Liver (tissue), 8 donors: ENCODE measurements at regions not wholly inside any gene's neighbourhood (a gene's known extent, or its start where the extent isn't known, plus 50 kb on each side); places are given as distances from the start of the nearest gene placed in this dataset.

ENCODE experiments used
- DNase-seq: peaks from one replicate; pipeline ENCODE4 v3.0.0-alpha.2; 2017; ENCODE audit warnings: low spot score
- H3K27ac ChIP-seq, 2 donors: one replicate each; pipeline ENCODE4 v1.7.0; 2013; ENCODE audit warnings: inconsistent platforms in 2 of 2, low read length in 2 of 2, control low read depth in 1 of 2, low read depth in 1 of 2, mild to moderate bottlenecking in 1 of 2
- H3K27me3 ChIP-seq, 4 donors: one replicate each; pipeline versions ENCODE4 v1.6.1 to v1.7.0; 2013; ENCODE audit warnings: low read length in 3 of 4, inconsistent platforms in 1 of 4, mild to moderate bottlenecking in 1 of 4, moderate library complexity in 1 of 4; ENCODE audit not compliant: control insufficient read depth in 4 of 4, insufficient read depth in 4 of 4
- H3K36me3 ChIP-seq, 4 donors: one replicate each; pipeline versions ENCODE4 v1.6.1 to v1.7.0; 2013; ENCODE audit warnings: low read length in 3 of 4, mild to moderate bottlenecking in 3 of 4, low read depth in 1 of 4, moderate library complexity in 1 of 4; ENCODE audit not compliant: control insufficient read depth in 4 of 4, insufficient read depth in 3 of 4
- H3K4me1 ChIP-seq, 4 donors: one replicate each; pipeline versions ENCODE4 v1.6.1 to v1.7.0; 2013; ENCODE audit warnings: low read length in 3 of 4, mild to moderate bottlenecking in 3 of 4, moderate library complexity in 1 of 4; ENCODE audit not compliant: control insufficient read depth in 4 of 4, insufficient read depth in 4 of 4
- H3K4me3 ChIP-seq, 3 donors: one replicate each; pipeline versions ENCODE4 v1.6.1 to v1.7.0; 2013; ENCODE audit warnings: low read length in 3 of 3, control low read depth in 1 of 3, low read depth in 1 of 3, mild to moderate bottlenecking in 1 of 3
- H3K9ac ChIP-seq, 2 donors: one replicate each; pipeline ENCODE4 v1.7.0; 2013; ENCODE audit warnings: low read length in 2 of 2, mild to moderate bottlenecking in 2 of 2, moderate library complexity in 2 of 2, control low read depth in 1 of 2, low read depth in 1 of 2
- H3K9me3 ChIP-seq, 4 donors: one replicate each; pipeline versions ENCODE4 v1.6.1 to v1.7.0; 2013; ENCODE audit warnings: low read length in 3 of 4; ENCODE audit not compliant: control insufficient read depth in 4 of 4
- ATF3 ChIP-seq: IDR thresholded peaks from 2 replicates; pipeline ENCODE4 v1.6.1; 2016; ENCODE audit warnings: antibody characterized with exemption
- EGR1 ChIP-seq, 2 donors: IDR thresholded peaks; 2 replicates each; pipeline ENCODE4 v1.6.1; 2016 to 2018; ENCODE audit warnings: antibody characterized with exemption in 2 of 2, low read depth in 2 of 2
- FOXA2 ChIP-seq: IDR thresholded peaks from 2 replicates; pipeline ENCODE4 v1.6.1; 2016; ENCODE audit warnings: antibody characterized with exemption
- HNF4G ChIP-seq: IDR thresholded peaks from 2 replicates; pipeline ENCODE4 v1.6.1; 2016; ENCODE audit warnings: antibody characterized with exemption
- JUND ChIP-seq, 2 donors: IDR thresholded peaks; 2 replicates each; pipeline ENCODE4 v1.6.1; 2016; ENCODE audit warnings: antibody characterized with exemption in 2 of 2
- NR2F2 ChIP-seq: IDR thresholded peaks from 2 replicates; pipeline ENCODE4 v1.6.1; 2016; ENCODE audit warnings: antibody characterized with exemption
- RAD21 ChIP-seq, 2 donors: IDR thresholded peaks; 2 replicates each; pipeline ENCODE4 v1.6.1; 2016; ENCODE audit warnings: antibody characterized with exemption in 2 of 2, mild to moderate bottlenecking in 2 of 2
- RXRA ChIP-seq, 2 donors: IDR thresholded peaks; 2 replicates each; pipeline ENCODE4 v1.6.1; 2017 to 2018; ENCODE audit warnings: antibody characterized with exemption in 2 of 2, mild to moderate bottlenecking in 1 of 2
- SP1 ChIP-seq: IDR thresholded peaks from 2 replicates; pipeline ENCODE4 v1.6.1; 2018; ENCODE audit warnings: antibody characterized with exemption, mild to moderate bottlenecking
- TAF1 ChIP-seq: conservative IDR thresholded peaks from 2 replicates; pipeline ENCODE4 v1.6.1; 2016; ENCODE audit warnings: antibody characterized with exemption, mild to moderate bottlenecking
- YY1 ChIP-seq: IDR thresholded peaks from 2 replicates; pipeline ENCODE4 v1.6.1; 2016; ENCODE audit warnings: antibody characterized with exemption, mild to moderate bottlenecking
- ZBTB33 ChIP-seq: IDR thresholded peaks from 2 replicates; pipeline ENCODE4 v1.6.1; 2016; ENCODE audit warnings: antibody characterized with exemption
- WGBS: extraction: QIAGEN DNeasy Blood & Tissue Kit; methylation state at CpG from one replicate; pipeline ENCODE4 v1.1.7; 2013; 5-methylcytosine and 5-hydroxymethylcytosine counted together
- TF ChIP-seq, protein P1 (sequence below): IDR thresholded peaks from 2 replicates; pipeline ENCODE4 v1.6.1; 2016; ENCODE audit warnings: antibody characterized with exemption, mild to moderate bottlenecking
- TF ChIP-seq, protein P2 (sequence below): IDR thresholded peaks from 2 replicates; pipeline ENCODE4 v1.6.1; 2016; ENCODE audit warnings: antibody characterized with exemption
- TF ChIP-seq, protein P3 (sequence below): fragments of 150-350 bp; IDR thresholded peaks from 2 replicates; pipeline ENCODE4 v1.5.1; 2017; ENCODE audit warnings: improper control_type of control experiment, low read depth, low read length; ENCODE audit not compliant: missing input control
- donor health status: healthy.
- donor health status: healthy.
- donor health status: healthy.
- donor health status: healthy.
- donor health status: healthy.

- TF ChIP-seq ZBTB33 (no peak), SP1 (no peak), ATF3 (no peak), TAF1 (no peak), JUND (IDR thresholded peaks at IDR 0.05) (no peak), HNF4G (no peak), YY1 (no peak), RXRA (IDR thresholded peaks at IDR 0.05) (no peak), EGR1 (IDR thresholded peaks at IDR 0.05; ENCODE audit: low read depth in 2 of 2) (no peak), RAD21 (IDR thresholded peaks at IDR 0.05) (no peak)
- TF ChIP-seq, protein P1, sequence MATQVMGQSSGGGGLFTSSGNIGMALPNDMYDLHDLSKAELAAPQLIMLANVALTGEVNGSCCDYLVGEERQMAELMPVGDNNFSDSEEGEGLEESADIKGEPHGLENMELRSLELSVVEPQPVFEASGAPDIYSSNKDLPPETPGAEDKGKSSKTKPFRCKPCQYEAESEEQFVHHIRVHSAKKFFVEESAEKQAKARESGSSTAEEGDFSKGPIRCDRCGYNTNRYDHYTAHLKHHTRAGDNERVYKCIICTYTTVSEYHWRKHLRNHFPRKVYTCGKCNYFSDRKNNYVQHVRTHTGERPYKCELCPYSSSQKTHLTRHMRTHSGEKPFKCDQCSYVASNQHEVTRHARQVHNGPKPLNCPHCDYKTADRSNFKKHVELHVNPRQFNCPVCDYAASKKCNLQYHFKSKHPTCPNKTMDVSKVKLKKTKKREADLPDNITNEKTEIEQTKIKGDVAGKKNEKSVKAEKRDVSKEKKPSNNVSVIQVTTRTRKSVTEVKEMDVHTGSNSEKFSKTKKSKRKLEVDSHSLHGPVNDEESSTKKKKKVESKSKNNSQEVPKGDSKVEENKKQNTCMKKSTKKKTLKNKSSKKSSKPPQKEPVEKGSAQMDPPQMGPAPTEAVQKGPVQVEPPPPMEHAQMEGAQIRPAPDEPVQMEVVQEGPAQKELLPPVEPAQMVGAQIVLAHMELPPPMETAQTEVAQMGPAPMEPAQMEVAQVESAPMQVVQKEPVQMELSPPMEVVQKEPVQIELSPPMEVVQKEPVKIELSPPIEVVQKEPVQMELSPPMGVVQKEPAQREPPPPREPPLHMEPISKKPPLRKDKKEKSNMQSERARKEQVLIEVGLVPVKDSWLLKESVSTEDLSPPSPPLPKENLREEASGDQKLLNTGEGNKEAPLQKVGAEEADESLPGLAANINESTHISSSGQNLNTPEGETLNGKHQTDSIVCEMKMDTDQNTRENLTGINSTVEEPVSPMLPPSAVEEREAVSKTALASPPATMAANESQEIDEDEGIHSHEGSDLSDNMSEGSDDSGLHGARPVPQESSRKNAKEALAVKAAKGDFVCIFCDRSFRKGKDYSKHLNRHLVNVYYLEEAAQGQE = no peak
- TF ChIP-seq, protein P2, sequence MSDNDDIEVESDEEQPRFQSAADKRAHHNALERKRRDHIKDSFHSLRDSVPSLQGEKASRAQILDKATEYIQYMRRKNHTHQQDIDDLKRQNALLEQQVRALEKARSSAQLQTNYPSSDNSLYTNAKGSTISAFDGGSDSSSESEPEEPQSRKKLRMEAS = no peak
- TF ChIP-seq, protein P3, sequence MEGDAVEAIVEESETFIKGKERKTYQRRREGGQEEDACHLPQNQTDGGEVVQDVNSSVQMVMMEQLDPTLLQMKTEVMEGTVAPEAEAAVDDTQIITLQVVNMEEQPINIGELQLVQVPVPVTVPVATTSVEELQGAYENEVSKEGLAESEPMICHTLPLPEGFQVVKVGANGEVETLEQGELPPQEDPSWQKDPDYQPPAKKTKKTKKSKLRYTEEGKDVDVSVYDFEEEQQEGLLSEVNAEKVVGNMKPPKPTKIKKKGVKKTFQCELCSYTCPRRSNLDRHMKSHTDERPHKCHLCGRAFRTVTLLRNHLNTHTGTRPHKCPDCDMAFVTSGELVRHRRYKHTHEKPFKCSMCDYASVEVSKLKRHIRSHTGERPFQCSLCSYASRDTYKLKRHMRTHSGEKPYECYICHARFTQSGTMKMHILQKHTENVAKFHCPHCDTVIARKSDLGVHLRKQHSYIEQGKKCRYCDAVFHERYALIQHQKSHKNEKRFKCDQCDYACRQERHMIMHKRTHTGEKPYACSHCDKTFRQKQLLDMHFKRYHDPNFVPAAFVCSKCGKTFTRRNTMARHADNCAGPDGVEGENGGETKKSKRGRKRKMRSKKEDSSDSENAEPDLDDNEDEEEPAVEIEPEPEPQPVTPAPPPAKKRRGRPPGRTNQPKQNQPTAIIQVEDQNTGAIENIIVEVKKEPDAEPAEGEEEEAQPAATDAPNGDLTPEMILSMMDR = no peak
- DNase-seq = no peak
- peaks cover 0 to 5% (median 0%) of the 10 kb centered on the region in 4 donors for H3K27me3 ChIP-seq
- 92% methylated on average over 10 of the region's 10 CpGs for WGBS
- H3K9me3 ChIP-seq = peaks cover 6 to 11% (median 10%) of the 10 kb centered on the region in 4 donors
- H3K4me1 ChIP-seq = peaks cover 0 to 5% (median 2%) of the 10 kb centered on the region in 4 donors
- no peaks in the 10 kb centered on the region for H3K36me3 ChIP-seq
- peak overlapping the region in 2 of 3 donors; percentile 19 to 47 for H3K4me3 ChIP-seq
- H3K9ac ChIP-seq = no peak overlapping the region
- H3K27ac ChIP-seq = no peak overlapping the region
These were observed 609.7 kb downstream of the MCTP2 start for GRCh38 chr15:94840794-94841783.

DNA sequence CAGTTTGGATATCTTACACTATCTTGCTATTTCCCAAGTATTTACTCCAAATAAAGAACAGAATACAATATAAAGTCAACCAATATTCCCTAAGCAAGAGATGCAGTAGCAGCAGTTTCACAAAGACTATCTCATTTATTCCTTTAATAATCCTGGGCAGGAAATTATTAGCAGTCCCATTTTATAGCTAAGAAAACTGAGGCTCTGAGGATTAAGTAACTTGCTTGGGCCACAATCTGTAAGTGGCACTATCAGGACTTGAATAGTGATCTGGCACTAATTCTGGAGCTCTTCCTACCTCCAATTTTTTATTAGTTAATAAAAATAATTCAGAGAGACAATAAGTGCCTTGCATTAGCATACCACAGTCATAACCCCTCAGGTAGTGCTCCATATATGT, 611.7 kb downstream of the MCTP2 start:
- H3K4me1 ChIP-seq = peaks cover 0 to 5% (median 2%) of the 10 kb centered on the region in 4 donors
- H3K36me3 ChIP-seq = no peaks in the 10 kb centered on the region
- H3K9ac ChIP-seq = no peak overlapping the region
- no peak for DNase-seq
- H3K27me3 ChIP-seq = peaks cover 0 to 5% (median 0%) of the 10 kb centered on the region in 4 donors
- no peak overlapping the region for H3K4me3 ChIP-seq
- no peak overlapping the region for H3K27ac ChIP-seq
- peaks cover 6 to 11% (median 10%) of the 10 kb centered on the region in 4 donors for H3K9me3 ChIP-seq
- TF ChIP-seq NR2F2 (no peak), FOXA2 (no peak), YY1 (no peak), ATF3 (no peak), TAF1 (no peak), RAD21 (IDR thresholded peaks at IDR 0.05) (no peak), HNF4G (no peak)
- TF ChIP-seq, protein P2 = no peak
- TF ChIP-seq, protein P3 = no peak
